ENCODE measurements at regions not wholly inside any gene's neighbourhood (a gene's known extent, or its start where the extent isn't known, plus 50 kb on each side); places are given as distances from the start of the nearest gene placed in this dataset.

- Histone ChIP-seq H3K4me3 (ENCODE audit: insufficient read length, low read depth) (no peak overlapping the region), H3K9me3 (ENCODE audit: insufficient read depth, low read length) (no peaks in the 10 kb centered on the region), H3K4me1 (ENCODE audit: insufficient read depth, insufficient read length) (no peaks in the 10 kb centered on the region), H3K9ac (ENCODE audit: insufficient read length, low read depth) (no peak overlapping the region), H3K27me3 (ENCODE audit: insufficient read depth, insufficient read length) (no peaks in the 10 kb centered on the region), H3K36me3 (ENCODE audit: insufficient read depth, insufficient read length, low read length) (no peaks in the 10 kb centered on the region)
- no peak for DNase-seq (ENCODE audit: low read depth, low spot score)
- TF ChIP-seq YY1 (IDR thresholded peaks at IDR 0.05; ENCODE audit: insufficient read depth, insufficient read length) (no peak), SUZ12 (IDR thresholded peaks at IDR 0.05; ENCODE audit: extremely low read depth, insufficient read depth, insufficient read length) (no peak), ZNF274 (IDR thresholded peaks at IDR 0.05; ENCODE audit: low read depth, low read length) (no peak)
Observed at GRCh38 chr4:123755655-123756054, 359.1 kb downstream of the SPRY1 start.

GRCh38 chr4:123767806-123768205 is 371.2 kb downstream of the SPRY1 start:
- TF ChIP-seq SUZ12 (IDR thresholded peaks at IDR 0.05; ENCODE audit: extremely low read depth, insufficient read depth, insufficient read length) (no peak), YY1 (IDR thresholded peaks at IDR 0.05; ENCODE audit: insufficient read depth, insufficient read length) (no peak), ZNF274 (IDR thresholded peaks at IDR 0.05; ENCODE audit: low read depth, low read length) (no peak)
- no peaks in the 10 kb centered on the region for H3K27me3 ChIP-seq (ENCODE audit: insufficient read depth, insufficient read length)
- no peaks in the 10 kb centered on the region for H3K36me3 ChIP-seq (ENCODE audit: insufficient read depth, insufficient read length, low read length)
- DNase-seq (ENCODE audit: low read depth, low spot score) = no peak
- no peak overlapping the region for H3K9ac ChIP-seq (ENCODE audit: insufficient read length, low read depth)
- H3K4me1 ChIP-seq (ENCODE audit: insufficient read depth, insufficient read length) = no peaks in the 10 kb centered on the region
- H3K4me3 ChIP-seq (ENCODE audit: insufficient read length, low read depth) = no peak overlapping the region
- H3K9me3 ChIP-seq (ENCODE audit: insufficient read depth, low read length) = no peaks in the 10 kb centered on the region

GRCh38 chr4:123770884-123771283 is 374.3 kb downstream of the SPRY1 start:
- TF ChIP-seq ZNF274 (IDR thresholded peaks at IDR 0.05; ENCODE audit: low read depth, low read length) = no peak
- TF ChIP-seq YY1 (IDR thresholded peaks at IDR 0.05; ENCODE audit: insufficient read depth, insufficient read length) = no peak
- TF ChIP-seq SUZ12 (IDR thresholded peaks at IDR 0.05; ENCODE audit: extremely low read depth, insufficient read depth, insufficient read length) = no peak
- H3K4me3 ChIP-seq (ENCODE audit: insufficient read length, low read depth) = no peak overlapping the region
- H3K9me3 ChIP-seq (ENCODE audit: insufficient read depth, low read length) = no peaks in the 10 kb centered on the region
- DNase-seq (ENCODE audit: low read depth, low spot score) = no peak
- H3K4me1 ChIP-seq (ENCODE audit: insufficient read depth, insufficient read length) = no peaks in the 10 kb centered on the region
- no peaks in the 10 kb centered on the region for H3K36me3 ChIP-seq (ENCODE audit: insufficient read depth, insufficient read length, low read length)
- H3K27me3 ChIP-seq (ENCODE audit: insufficient read depth, insufficient read length) = no peaks in the 10 kb centered on the region
- no peak overlapping the region for H3K9ac ChIP-seq (ENCODE audit: insufficient read length, low read depth)

- Histone ChIP-seq H3K4me1 (ENCODE audit: insufficient read depth, insufficient read length) (no peaks in the 10 kb centered on the region), H3K9ac (ENCODE audit: insufficient read length, low read depth) (no peak overlapping the region), H3K4me3 (ENCODE audit: insufficient read length, low read depth) (no peak overlapping the region), H3K9me3 (ENCODE audit: insufficient read depth, low read length) (no peaks in the 10 kb centered on the region), H3K36me3 (ENCODE audit: insufficient read depth, insufficient read length, low read length) (no peaks in the 10 kb centered on the region), H3K27me3 (ENCODE audit: insufficient read depth, insufficient read length) (no peaks in the 10 kb centered on the region)
- no peak for DNase-seq (ENCODE audit: low read depth, low spot score)
- no peak for TF ChIP-seq SUZ12 (IDR thresholded peaks at IDR 0.05; ENCODE audit: extremely low read depth, insufficient read depth, insufficient read length)
- no peak for TF ChIP-seq YY1 (IDR thresholded peaks at IDR 0.05; ENCODE audit: insufficient read depth, insufficient read length)
- TF ChIP-seq ZNF274 (IDR thresholded peaks at IDR 0.05; ENCODE audit: low read depth, low read length) = no peak
Observed at GRCh38 chr4:123776267-123776666, 379.7 kb downstream of the SPRY1 start.

GRCh38 chr4:123777373-123777772 is 380.8 kb downstream of the SPRY1 start:
- H3K36me3 ChIP-seq (ENCODE audit: insufficient read depth, insufficient read length, low read length) = no peaks in the 10 kb centered on the region
- H3K9ac ChIP-seq (ENCODE audit: insufficient read length, low read depth) = no peak overlapping the region
- no peaks in the 10 kb centered on the region for H3K4me1 ChIP-seq (ENCODE audit: insufficient read depth, insufficient read length)
- no peak for DNase-seq (ENCODE audit: low read depth, low spot score)
- H3K9me3 ChIP-seq (ENCODE audit: insufficient read depth, low read length) = no peaks in the 10 kb centered on the region
- TF ChIP-seq ZNF274 (IDR thresholded peaks at IDR 0.05; ENCODE audit: low read depth, low read length) (no peak), SUZ12 (IDR thresholded peaks at IDR 0.05; ENCODE audit: extremely low read depth, insufficient read depth, insufficient read length) (no peak), YY1 (IDR thresholded peaks at IDR 0.05; ENCODE audit: insufficient read depth, insufficient read length) (no peak)
- H3K27me3 ChIP-seq (ENCODE audit: insufficient read depth, insufficient read length) = no peaks in the 10 kb centered on the region
- H3K4me3 ChIP-seq (ENCODE audit: insufficient read length, low read depth) = no peak overlapping the region

GRCh38 chr4:123783151-123783790 is 386.7 kb downstream of the SPRY1 start:
- no peak for DNase-seq (ENCODE audit: low read depth, low spot score)
- Histone ChIP-seq H3K27me3 (ENCODE audit: insufficient read depth, insufficient read length) (no peaks in the 10 kb centered on the region), H3K4me1 (ENCODE audit: insufficient read depth, insufficient read length) (no peaks in the 10 kb centered on the region)

GRCh38 chr4:123783921-123784320 is 387.3 kb downstream of the SPRY1 start:
- Histone ChIP-seq H3K4me3 (ENCODE audit: insufficient read length, low read depth) (no peak overlapping the region), H3K9ac (ENCODE audit: insufficient read length, low read depth) (no peak overlapping the region), H3K27me3 (ENCODE audit: insufficient read depth, insufficient read length) (no peaks in the 10 kb centered on the region), H3K4me1 (ENCODE audit: insufficient read depth, insufficient read length) (no peaks in the 10 kb centered on the region), H3K9me3 (ENCODE audit: insufficient read depth, low read length) (no peaks in the 10 kb centered on the region), H3K36me3 (ENCODE audit: insufficient read depth, insufficient read length, low read length) (no peaks in the 10 kb centered on the region)
- TF ChIP-seq YY1 (IDR thresholded peaks at IDR 0.05; ENCODE audit: insufficient read depth, insufficient read length) = no peak
- TF ChIP-seq SUZ12 (IDR thresholded peaks at IDR 0.05; ENCODE audit: extremely low read depth, insufficient read depth, insufficient read length) = no peak
- no peak for TF ChIP-seq ZNF274 (IDR thresholded peaks at IDR 0.05; ENCODE audit: low read depth, low read length)
- no peak for DNase-seq (ENCODE audit: low read depth, low spot score)

More at GRCh38 chr4:123783151-123783790, 386.7 kb downstream of the SPRY1 start:
- H3K9ac ChIP-seq (ENCODE audit: insufficient read length, low read depth) = no peak overlapping the region
- no peaks in the 10 kb centered on the region for H3K9me3 ChIP-seq (ENCODE audit: insufficient read depth, low read length)
- no peaks in the 10 kb centered on the region for H3K36me3 ChIP-seq (ENCODE audit: insufficient read depth, insufficient read length, low read length)
- H3K4me3 ChIP-seq (ENCODE audit: insufficient read length, low read depth) = no peak overlapping the region
- TF ChIP-seq SUZ12 (IDR thresholded peaks at IDR 0.05; ENCODE audit: extremely low read depth, insufficient read depth, insufficient read length) (no peak), ZNF274 (IDR thresholded peaks at IDR 0.05; ENCODE audit: low read depth, low read length) (no peak), YY1 (IDR thresholded peaks at IDR 0.05; ENCODE audit: insufficient read depth, insufficient read length) (no peak)

All from NT2/D1 (cell line).